HCT116 (cell line): ENCODE measurements at regions not wholly inside any gene's neighbourhood (a gene's known extent, or its start where the extent isn't known, plus 50 kb on each side); places are given as distances from the start of the nearest gene placed in this dataset.

ENCODE experiments used
- CTCF ChIP-seq, 3 experiments: fragments of 200-600 bp in 1 of 3; sonication (generic) in 1 of 3; IDR thresholded peaks in 2 of 3; conservative IDR thresholded peaks in 1 of 3; 2 replicates each; pipeline ENCODE4 v1.5.1; 2012 to 2017; ENCODE audit warnings: low read depth in 2 of 3, low read length in 2 of 3, antibody characterized with exemption in 1 of 3, borderline replicate concordance in 1 of 3, control low read depth in 1 of 3, mild to moderate bottlenecking in 1 of 3, mixed read lengths in 1 of 3, mixed run types in 1 of 3, moderate library complexity in 1 of 3; ENCODE audit not compliant: insufficient read depth in 1 of 3
- EGR1 ChIP-seq: IDR thresholded peaks from 2 replicates; pipeline ENCODE4 v1.6.1; 2012; ENCODE audit warnings: low read depth
- SRF ChIP-seq: IDR thresholded peaks from 2 replicates; pipeline ENCODE4 v1.6.1; 2012; ENCODE audit warnings: low read depth
- TCF7L2 ChIP-seq: IDR thresholded peaks from 2 replicates; pipeline ENCODE4 v1.7.0; 2011; ENCODE audit warnings: borderline replicate concordance, inconsistent platforms; ENCODE audit not compliant: insufficient read depth, insufficient read length; ENCODE audit errors: extremely low read depth
- TF ChIP-seq, protein P1 (sequence below): IDR thresholded peaks from 2 replicates; pipeline ENCODE4 v1.6.1; 2012; ENCODE audit warnings: low read depth
- TF ChIP-seq, protein P2 (sequence below): IDR thresholded peaks from 2 replicates; pipeline ENCODE4 v1.6.1; 2012

DNA sequence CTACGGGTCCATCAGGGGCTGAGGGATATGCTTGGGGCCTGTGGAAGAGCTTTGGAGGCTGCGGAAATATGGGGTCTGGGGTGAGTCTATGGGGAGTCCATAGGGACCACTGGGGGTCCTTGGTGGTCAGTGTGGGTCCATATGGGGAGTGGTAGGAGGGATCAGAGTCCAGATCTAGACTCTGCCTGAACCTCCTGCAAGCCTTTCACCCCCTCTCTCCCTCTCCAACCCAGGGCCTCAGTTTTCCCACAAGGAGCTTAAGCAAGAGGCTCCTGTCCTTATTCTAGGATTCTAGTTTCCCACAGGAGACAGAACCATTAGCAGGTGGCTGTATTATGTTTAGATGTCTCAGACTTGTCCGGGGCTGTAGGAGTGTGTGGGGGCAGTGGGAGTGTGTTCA, 161.9 kb upstream of the TSHZ3 start:
- TF ChIP-seq, protein P1, sequence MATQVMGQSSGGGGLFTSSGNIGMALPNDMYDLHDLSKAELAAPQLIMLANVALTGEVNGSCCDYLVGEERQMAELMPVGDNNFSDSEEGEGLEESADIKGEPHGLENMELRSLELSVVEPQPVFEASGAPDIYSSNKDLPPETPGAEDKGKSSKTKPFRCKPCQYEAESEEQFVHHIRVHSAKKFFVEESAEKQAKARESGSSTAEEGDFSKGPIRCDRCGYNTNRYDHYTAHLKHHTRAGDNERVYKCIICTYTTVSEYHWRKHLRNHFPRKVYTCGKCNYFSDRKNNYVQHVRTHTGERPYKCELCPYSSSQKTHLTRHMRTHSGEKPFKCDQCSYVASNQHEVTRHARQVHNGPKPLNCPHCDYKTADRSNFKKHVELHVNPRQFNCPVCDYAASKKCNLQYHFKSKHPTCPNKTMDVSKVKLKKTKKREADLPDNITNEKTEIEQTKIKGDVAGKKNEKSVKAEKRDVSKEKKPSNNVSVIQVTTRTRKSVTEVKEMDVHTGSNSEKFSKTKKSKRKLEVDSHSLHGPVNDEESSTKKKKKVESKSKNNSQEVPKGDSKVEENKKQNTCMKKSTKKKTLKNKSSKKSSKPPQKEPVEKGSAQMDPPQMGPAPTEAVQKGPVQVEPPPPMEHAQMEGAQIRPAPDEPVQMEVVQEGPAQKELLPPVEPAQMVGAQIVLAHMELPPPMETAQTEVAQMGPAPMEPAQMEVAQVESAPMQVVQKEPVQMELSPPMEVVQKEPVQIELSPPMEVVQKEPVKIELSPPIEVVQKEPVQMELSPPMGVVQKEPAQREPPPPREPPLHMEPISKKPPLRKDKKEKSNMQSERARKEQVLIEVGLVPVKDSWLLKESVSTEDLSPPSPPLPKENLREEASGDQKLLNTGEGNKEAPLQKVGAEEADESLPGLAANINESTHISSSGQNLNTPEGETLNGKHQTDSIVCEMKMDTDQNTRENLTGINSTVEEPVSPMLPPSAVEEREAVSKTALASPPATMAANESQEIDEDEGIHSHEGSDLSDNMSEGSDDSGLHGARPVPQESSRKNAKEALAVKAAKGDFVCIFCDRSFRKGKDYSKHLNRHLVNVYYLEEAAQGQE: no peak
- TF ChIP-seq TCF7L2 (no peak), CTCF (IDR thresholded peaks at IDR 0.05 in 2 of 3, conservative IDR thresholded peaks at IDR 0.05 in 1 of 3; ENCODE audit: borderline replicate concordance in 1 of 3, insufficient read depth in 1 of 3, low read depth in 2 of 3, low read length in 2 of 3) (no peak), EGR1 (no peak), SRF (no peak)
- TF ChIP-seq, protein P2, sequence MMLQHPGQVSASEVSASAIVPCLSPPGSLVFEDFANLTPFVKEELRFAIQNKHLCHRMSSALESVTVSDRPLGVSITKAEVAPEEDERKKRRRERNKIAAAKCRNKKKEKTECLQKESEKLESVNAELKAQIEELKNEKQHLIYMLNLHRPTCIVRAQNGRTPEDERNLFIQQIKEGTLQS: no peak
